GM13976 (cell line): ENCODE measurements at regions not wholly inside any gene's neighbourhood (a gene's known extent, or its start where the extent isn't known, plus 50 kb on each side); places are given as distances from the start of the nearest gene placed in this dataset.

Experiments used
- DNase-seq: peaks from one replicate; pipeline ENCODE4 v3.0.0; 2012; ENCODE audit warnings: low spot score
- CTCF ChIP-seq: IDR thresholded peaks from 2 replicates; pipeline ENCODE4 v1.5.1; 2012; ENCODE audit warnings: borderline replicate concordance, mild to moderate bottlenecking; ENCODE audit not compliant: insufficient read depth; ENCODE audit errors: extremely low read depth, missing control alignments, control extremely low read depth
- in situ Hi-C: fragments of 300-500 bp; cut with MboI; formaldehyde crosslinking; loops from one replicate; pipeline ENCODE4 v1.12.0; 2022; ENCODE audit warnings: low sequenced_read_pairs, mixed read lengths, inconsistent platforms; ENCODE audit not compliant: unreplicated experiment

DNA sequence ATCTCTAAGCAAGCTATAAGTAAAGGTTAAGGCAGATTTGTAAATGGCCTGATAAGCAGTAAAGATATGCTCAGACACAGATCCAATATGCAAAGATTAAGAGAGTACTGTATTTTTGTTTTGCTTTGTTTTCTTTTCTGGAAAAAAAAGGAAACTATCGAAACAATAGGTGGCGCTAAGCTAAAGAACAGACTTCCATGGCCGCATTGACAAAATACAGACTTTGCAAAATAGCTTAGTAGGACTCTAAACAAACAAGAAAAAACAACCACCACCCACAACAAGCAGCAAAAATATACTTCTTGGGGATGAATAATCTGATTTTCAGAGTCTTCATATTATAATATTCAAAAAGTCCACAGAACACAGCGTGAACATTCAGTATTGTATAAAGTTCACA, 758.4 kb upstream of the ROBO1 start:
- no peak for TF ChIP-seq CTCF

DNA sequence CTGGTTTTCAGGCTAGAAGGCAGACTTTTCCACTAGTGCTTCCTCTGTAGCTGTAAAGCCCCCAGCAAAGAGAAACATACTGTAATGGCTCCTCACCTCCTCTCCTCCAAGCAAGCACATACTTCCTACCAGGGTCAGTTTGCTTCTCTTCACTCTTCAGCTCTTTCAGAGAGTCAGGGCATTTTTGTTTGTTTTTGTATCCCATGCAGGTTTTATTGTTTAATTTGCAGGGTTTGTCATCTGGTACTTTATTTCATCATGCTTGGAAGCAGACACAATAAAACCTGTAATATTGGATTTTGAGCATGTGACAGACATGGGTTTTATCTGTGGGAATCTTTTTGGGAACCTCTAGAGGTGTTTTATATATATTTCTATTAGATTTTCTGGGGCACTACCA, 753.3 kb upstream of the ROBO1 start:
- DNase-seq = no peak
- in situ Hi-C loops = no loop called here
- TF ChIP-seq CTCF = no peak

More for the DNA sequence above, 758.4 kb upstream of the ROBO1 start:
- DNase-seq = no peak
- in situ Hi-C loops = no loop called here

- in situ Hi-C loops = no loop called here
- TF ChIP-seq CTCF = no peak
- no peak for DNase-seq
Measured at GRCh38 chr3:80519436-80519835, 751.6 kb upstream of the ROBO1 start.

DNA sequence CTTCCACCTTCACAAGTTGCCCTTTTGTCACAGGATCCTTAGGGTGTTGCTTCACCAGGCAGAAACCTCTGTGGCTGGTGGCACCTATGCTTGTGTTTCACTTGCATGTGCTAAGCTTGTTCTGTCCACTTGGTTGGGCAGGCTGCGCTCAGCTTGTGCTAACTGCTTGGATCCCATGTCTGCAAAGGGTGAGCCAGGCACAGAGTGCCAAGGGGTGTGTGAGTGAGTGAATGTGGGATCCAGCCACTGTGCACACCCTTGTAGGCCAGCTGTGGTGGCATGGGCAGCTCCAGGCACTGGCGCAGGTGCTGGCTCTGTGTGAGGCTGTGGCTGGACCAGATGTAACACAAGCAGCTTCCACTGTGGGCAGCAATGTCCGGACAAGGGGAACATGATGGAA, 728.7 kb upstream of the ROBO1 start:
- no peak for DNase-seq
- in situ Hi-C loops = no loop called here
- no peak for TF ChIP-seq CTCF

DNA sequence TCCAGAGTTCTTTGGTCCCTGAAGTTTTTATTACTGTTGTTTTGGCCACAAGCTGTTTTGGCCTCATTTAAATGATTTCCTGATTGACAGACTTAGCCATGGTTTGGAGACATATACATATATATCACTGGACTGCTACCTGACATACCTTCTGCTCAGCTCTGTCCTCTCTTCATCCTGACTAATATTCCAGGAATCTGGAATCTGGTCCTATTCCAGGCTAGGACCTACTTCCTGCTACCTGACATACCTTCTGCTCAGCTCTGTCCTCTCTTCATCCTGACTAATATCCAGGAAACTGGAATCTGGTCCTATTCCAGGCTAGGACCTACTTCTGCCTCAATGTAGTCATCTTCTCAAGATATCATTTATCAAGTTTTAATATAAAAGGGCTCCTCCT, 724.4 kb upstream of the ROBO1 start:
- TF ChIP-seq CTCF = no peak
- in situ Hi-C loops = no loop called here
- no peak for DNase-seq

GRCh38 chr3:80472961-80473360, 705.2 kb upstream of the ROBO1 start:
- DNase-seq = no peak
- no peak for TF ChIP-seq CTCF
- in situ Hi-C loops = no loop called here

DNA sequence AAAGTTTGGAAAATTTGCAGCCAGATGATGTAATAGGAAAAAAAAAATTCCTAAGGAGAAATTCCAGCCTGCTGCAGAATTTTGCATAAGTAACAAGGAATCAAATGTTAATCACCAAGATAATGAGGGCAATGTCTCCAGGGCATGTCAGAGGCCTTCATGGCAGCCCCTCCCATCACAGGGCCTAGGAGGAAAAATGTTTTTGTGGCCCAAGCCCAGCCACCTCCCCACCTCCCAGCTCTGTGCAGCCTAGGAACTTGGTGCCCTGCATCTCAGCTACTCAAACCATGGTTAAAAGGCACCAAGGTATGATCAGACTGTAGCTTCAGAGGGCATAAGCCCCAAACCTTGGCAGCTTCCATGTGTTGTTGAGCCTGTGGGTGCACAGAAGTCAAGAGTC, 704.7 kb upstream of the ROBO1 start:
- DNase-seq = no peak
- in situ Hi-C loops = no loop called here
- no peak for TF ChIP-seq CTCF
